ENCODE measurements at regions not wholly inside any gene's neighbourhood (a gene's known extent, or its start where the extent isn't known, plus 50 kb on each side); places are given as distances from the start of the nearest gene placed in this dataset.

GRCh38 chr16:50932348-50932935 is 190.6 kb downstream of the CYLD start:
- FAIRE-seq, result no peak
- no peak for DNase-seq (ENCODE audit: insufficient read length, low spot score)

GRCh38 chr16:50928065-50928464 is 186.2 kb downstream of the CYLD start:
- DNase-seq (ENCODE audit: insufficient read length, low spot score) (no peak), FAIRE-seq (no peak)

- DNase-seq (ENCODE audit: insufficient read length, low spot score), result no peak
- no peak for FAIRE-seq
Observed at GRCh38 chr16:50925758-50926357, 184.0 kb downstream of the CYLD start.

- no peak for FAIRE-seq
- no peak for DNase-seq (ENCODE audit: insufficient read length, low spot score)
Observed at GRCh38 chr16:50924759-50925545, 183.1 kb downstream of the CYLD start.

- no peak for DNase-seq (ENCODE audit: insufficient read length, low spot score)
Observed at GRCh38 chr16:50917950-50918703, 176.2 kb downstream of the CYLD start.

GRCh38 chr16:50916040-50916439 is 174.2 kb downstream of the CYLD start:
- FAIRE-seq (no peak), DNase-seq (ENCODE audit: insufficient read length, low spot score) (no peak)

More at GRCh38 chr16:50917950-50918703, 176.2 kb downstream of the CYLD start:
- FAIRE-seq, result no peak

- FAIRE-seq (no peak), DNase-seq (ENCODE audit: insufficient read length, low spot score) (no peak)
Observed at GRCh38 chr16:50915120-50915519, 173.2 kb downstream of the CYLD start.

GRCh38 chr16:50910736-50911100 is 168.8 kb downstream of the CYLD start:
- FAIRE-seq (no peak), DNase-seq (ENCODE audit: insufficient read length, low spot score) (no peak)

- FAIRE-seq (no peak), DNase-seq (ENCODE audit: insufficient read length, low spot score) (no peak)
Observed at GRCh38 chr16:50909831-50910735, 168.2 kb downstream of the CYLD start.

- DNase-seq (ENCODE audit: insufficient read length, low spot score) (no peak), FAIRE-seq (no peak)
Observed at GRCh38 chr16:50908468-50908867, 166.6 kb downstream of the CYLD start.

GRCh38 chr16:50906454-50906853 is 164.6 kb downstream of the CYLD start:
- no peak for DNase-seq (ENCODE audit: insufficient read length, low spot score)
- FAIRE-seq, result no peak

- DNase-seq (ENCODE audit: insufficient read length, low spot score) (no peak), FAIRE-seq (no peak)
Observed at GRCh38 chr16:50902457-50902856, 160.6 kb downstream of the CYLD start.

- FAIRE-seq (no peak), DNase-seq (ENCODE audit: insufficient read length, low spot score) (no peak)
Observed at GRCh38 chr16:50901062-50901461, 159.2 kb downstream of the CYLD start.

- DNase-seq (ENCODE audit: insufficient read length, low spot score), result no peak
- FAIRE-seq, result no peak
Observed at GRCh38 chr16:50900391-50900942, 158.6 kb downstream of the CYLD start.

- FAIRE-seq (no peak), DNase-seq (ENCODE audit: insufficient read length, low spot score) (no peak)
Observed at GRCh38 chr16:50899951-50900350, 158.1 kb downstream of the CYLD start.

- DNase-seq (ENCODE audit: insufficient read length, low spot score), result no peak
- no peak for FAIRE-seq
Observed at GRCh38 chr16:50889746-50890145, 147.9 kb downstream of the CYLD start.

GRCh38 chr16:50889276-50889675 is 147.4 kb downstream of the CYLD start:
- no peak for DNase-seq (ENCODE audit: insufficient read length, low spot score)
- FAIRE-seq, result no peak

- FAIRE-seq (no peak), DNase-seq (ENCODE audit: insufficient read length, low spot score) (no peak)
Observed at GRCh38 chr16:50888486-50889261, 146.8 kb downstream of the CYLD start.

Measured in GM19239 (cell line).